ENCODE measurements at regions not wholly inside any gene's neighbourhood (a gene's known extent, or its start where the extent isn't known, plus 50 kb on each side); places are given as distances from the start of the nearest gene placed in this dataset.
"Not testable (repeated sequence)": the region's sequence is repeated elsewhere in the genome, so short reads cannot be mapped to it uniquely, and the experiment has no call there.

GRCh38 chr6:84836366-84836765 lies 72.0 kb upstream of the TBX18 start:
- intact Hi-C loops (cut with DNase I): no loop called here
- DNase-seq (no peak), FAIRE-seq (no peak), ATAC-seq (no peak)
- Histone ChIP-seq H3K36me3 (no peaks in the 10 kb centered on the region), H3K9me3 (no peaks in the 10 kb centered on the region), H3K27ac (no peak overlapping the region), H3K4me1 (no peaks in the 10 kb centered on the region), H3K4me3 (no peak overlapping the region), H3K27me3 (no peaks in the 10 kb centered on the region)
- TF ChIP-seq, protein P1, sequence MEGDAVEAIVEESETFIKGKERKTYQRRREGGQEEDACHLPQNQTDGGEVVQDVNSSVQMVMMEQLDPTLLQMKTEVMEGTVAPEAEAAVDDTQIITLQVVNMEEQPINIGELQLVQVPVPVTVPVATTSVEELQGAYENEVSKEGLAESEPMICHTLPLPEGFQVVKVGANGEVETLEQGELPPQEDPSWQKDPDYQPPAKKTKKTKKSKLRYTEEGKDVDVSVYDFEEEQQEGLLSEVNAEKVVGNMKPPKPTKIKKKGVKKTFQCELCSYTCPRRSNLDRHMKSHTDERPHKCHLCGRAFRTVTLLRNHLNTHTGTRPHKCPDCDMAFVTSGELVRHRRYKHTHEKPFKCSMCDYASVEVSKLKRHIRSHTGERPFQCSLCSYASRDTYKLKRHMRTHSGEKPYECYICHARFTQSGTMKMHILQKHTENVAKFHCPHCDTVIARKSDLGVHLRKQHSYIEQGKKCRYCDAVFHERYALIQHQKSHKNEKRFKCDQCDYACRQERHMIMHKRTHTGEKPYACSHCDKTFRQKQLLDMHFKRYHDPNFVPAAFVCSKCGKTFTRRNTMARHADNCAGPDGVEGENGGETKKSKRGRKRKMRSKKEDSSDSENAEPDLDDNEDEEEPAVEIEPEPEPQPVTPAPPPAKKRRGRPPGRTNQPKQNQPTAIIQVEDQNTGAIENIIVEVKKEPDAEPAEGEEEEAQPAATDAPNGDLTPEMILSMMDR (IDR thresholded peaks at IDR 0.05): no peak

DNA sequence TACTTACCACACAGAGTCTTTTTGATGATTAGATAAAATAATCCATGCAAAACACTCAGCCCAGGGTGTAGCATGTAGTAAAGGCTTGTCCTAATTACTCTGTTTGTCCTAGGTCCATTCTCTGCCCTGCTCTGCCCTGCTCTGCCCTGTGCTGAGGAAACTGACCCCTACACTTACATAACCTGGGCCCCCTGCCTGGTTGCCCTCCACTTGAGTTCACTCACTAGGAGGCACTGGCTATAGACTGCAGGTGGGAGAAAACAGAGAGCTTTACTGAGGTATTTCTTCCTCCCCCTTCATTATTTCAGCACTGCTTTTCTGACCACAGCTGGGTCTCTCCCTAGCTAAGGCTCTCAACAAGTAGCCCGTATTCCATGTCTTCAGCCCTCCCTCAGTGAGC lies 70.9 kb upstream of the TBX18 start:
- WGBS, 2 donors: 32 to 43% methylated on average over 1 of the region's 1 CpG
- H3K4me3 ChIP-seq: no peak overlapping the region
- intact Hi-C loops (cut with DNase I): no loop called here
- ATAC-seq (no peak), DNase-seq (no peak), FAIRE-seq (no peak)
- no peaks in the 10 kb centered on the region for H3K9me3 ChIP-seq
- H3K27ac ChIP-seq: no peak overlapping the region
- no peaks in the 10 kb centered on the region for H3K36me3 ChIP-seq
- TF ChIP-seq, protein P1 (IDR thresholded peaks at IDR 0.05): no peak
- no peaks in the 10 kb centered on the region for H3K4me1 ChIP-seq
- no peaks in the 10 kb centered on the region for H3K27me3 ChIP-seq

- 50 to 65% methylated on average over 6 of the region's 6 CpGs for WGBS, 2 donors
- H3K4me1 ChIP-seq; FAIRE-seq; DNase-seq; H3K36me3 ChIP-seq; H3K27ac ChIP-seq; H3K4me3 ChIP-seq; H3K27me3 ChIP-seq; H3K9me3 ChIP-seq; intact Hi-C loops (cut with DNase I); ATAC-seq: not testable (repeated sequence)
These were observed 67.5 kb upstream of the TBX18 start for GRCh38 chr6:84831924-84832323.

DNA sequence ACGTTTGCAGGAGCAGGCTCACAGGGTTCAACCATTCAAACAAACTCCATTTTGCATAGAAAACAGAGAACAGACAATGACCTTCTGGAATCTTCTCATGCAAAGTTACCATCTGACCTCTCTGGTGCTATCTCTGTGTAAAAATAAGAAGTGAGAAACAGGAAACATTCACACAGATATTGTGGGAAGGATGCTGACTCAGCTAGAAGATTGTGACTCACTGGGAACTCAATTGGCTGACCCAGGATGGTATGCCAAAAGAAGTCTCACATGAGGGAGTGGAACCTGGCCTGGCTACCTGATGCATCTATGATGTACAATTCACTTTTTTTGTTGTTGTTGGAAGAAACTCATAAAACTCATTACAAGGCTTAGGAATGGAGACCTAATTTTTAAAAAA lies 61.1 kb upstream of the TBX18 start:
- TF ChIP-seq, protein P1 (IDR thresholded peaks at IDR 0.05): no peak
- ATAC-seq (no peak), FAIRE-seq (no peak), DNase-seq (no peak)
- no peaks in the 10 kb centered on the region for H3K36me3 ChIP-seq
- H3K27me3 ChIP-seq: no peaks in the 10 kb centered on the region
- no peaks in the 10 kb centered on the region for H3K4me1 ChIP-seq
- no peak overlapping the region for H3K27ac ChIP-seq
- H3K9me3 ChIP-seq: no peaks in the 10 kb centered on the region
- no peak overlapping the region for H3K4me3 ChIP-seq
- 26 to 48% methylated on average over 1 of the region's 1 CpG for WGBS, 2 donors
- intact Hi-C loops (cut with DNase I): no loop called here

DNA sequence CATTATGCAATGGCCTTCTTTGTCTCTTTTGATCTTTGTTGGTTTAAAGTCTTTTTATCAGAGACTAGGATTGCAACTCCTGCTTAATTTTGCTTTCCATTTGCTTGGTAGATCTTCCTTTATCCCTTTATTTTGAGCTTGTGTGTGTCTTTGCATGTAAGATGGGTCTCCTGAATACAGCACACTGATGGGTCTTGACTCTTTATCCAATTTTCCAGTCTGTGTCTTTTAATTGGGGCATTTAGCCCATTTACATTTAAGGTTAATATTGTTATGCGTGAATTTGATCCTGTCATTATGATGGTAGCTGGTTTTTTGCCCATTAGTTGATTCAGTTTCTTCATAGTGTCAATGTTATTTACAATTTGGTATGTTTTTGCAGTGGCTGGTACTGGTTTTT lies 56.9 kb upstream of the TBX18 start:
- H3K9me3 ChIP-seq; H3K27me3 ChIP-seq; H3K4me3 ChIP-seq; DNase-seq; H3K36me3 ChIP-seq; FAIRE-seq; H3K27ac ChIP-seq; intact Hi-C loops (cut with DNase I); ATAC-seq; H3K4me1 ChIP-seq: not testable (repeated sequence)
- WGBS, 2 donors: 52 to 63% methylated on average over 1 of the region's 1 CpG

- no peak for DNase-seq
- Histone ChIP-seq H3K9me3 (no peaks in the 10 kb centered on the region), H3K27ac (no peak overlapping the region), H3K27me3 (no peaks in the 10 kb centered on the region), H3K36me3 (no peaks in the 10 kb centered on the region), H3K4me1 (no peaks in the 10 kb centered on the region), H3K4me3 (no peak overlapping the region)
- WGBS, 2 donors: 48 to 62% methylated on average over 3 of the region's 3 CpGs
- intact Hi-C loops (cut with DNase I): no loop called here
- FAIRE-seq: no peak
- ATAC-seq: no peak
- TF ChIP-seq, protein P1 (IDR thresholded peaks at IDR 0.05): no peak
These were observed 52.3 kb upstream of the TBX18 start for GRCh38 chr6:84816741-84817140.
